SK-N-SH (cell line): ENCODE measurements at regions not wholly inside any gene's neighbourhood (a gene's known extent, or its start where the extent isn't known, plus 50 kb on each side); places are given as distances from the start of the nearest gene placed in this dataset.

ENCODE experiments used
- CTCF ChIA-PET: fragments of 300-600, 350-600 bp; formaldehyde crosslinking; extraction: SDS; loops from one replicate; lab custom pipeline; 2021; lab: Yijun Ruan, JAX
- POLR2A ChIA-PET: fragments of 350-600 bp; sonication (Branson Sonifier 250); formaldehyde crosslinking; extraction: SDS; loops from one replicate; lab custom pipeline; 2020; ENCODE audit warnings: antibody characterized with exemption, inconsistent platforms; lab: Yijun Ruan, JAX
- DNase-seq: peaks from one replicate; pipeline ENCODE4 v3.0.0; 2012
- H2AFZ ChIP-seq: fragments of 200-600 bp; sonication (generic); 2 replicates; pipeline ENCODE4 v1.8.1; 2016; ENCODE audit warnings: antibody characterized with exemption, mild to moderate bottlenecking, low read depth
- H3F3A ChIP-seq: fragments of 200-600 bp; sonication (generic); replicated peaks from 2 replicates; pipeline ENCODE3; 2016; ENCODE audit warnings: antibody characterized with exemption, mild to moderate bottlenecking; ENCODE audit not compliant: insufficient read depth
- H3K27ac ChIP-seq, 2 experiments: fragments of 200-500 bp in 1 of 2; fragments of 200-600 bp in 1 of 2; sonication (Bioruptor generic) in 1 of 2; sonication (generic), shearing (Covaris generic) in 1 of 2; 2 replicates each; pipeline versions ENCODE4 v1.5.1 to v1.6.1; 2014 to 2016; ENCODE audit warnings: low read depth in 2 of 2, inconsistent platforms in 1 of 2, low read length in 1 of 2, mild to moderate bottlenecking in 1 of 2, mixed read lengths in 1 of 2
- H3K27me3 ChIP-seq: fragments of 200-600 bp; sonication (generic), shearing (Covaris generic); 2 replicates; pipeline ENCODE4 v1.6.1; 2016; ENCODE audit warnings: mixed run types; ENCODE audit not compliant: insufficient read depth
- H3K36me3 ChIP-seq, 2 experiments: fragments of 200-500 bp in 1 of 2; fragments of 200-600 bp in 1 of 2; sonication (Bioruptor generic) in 1 of 2; sonication (generic) in 1 of 2; replicated peaks in 1 of 2; 2 replicates each; pipeline versions ENCODE3 to v1.5.1; 2014 to 2016; ENCODE audit warnings: low read length in 1 of 2, mild to moderate bottlenecking in 1 of 2; ENCODE audit not compliant: insufficient read depth in 2 of 2, control insufficient read depth in 1 of 2
- H3K4me1 ChIP-seq, 2 experiments: fragments of 200-500 bp in 1 of 2; fragments of 200-600 bp in 1 of 2; sonication (Bioruptor generic) in 1 of 2; sonication (generic), shearing (Covaris generic) in 1 of 2; 2 replicates each; pipeline versions ENCODE4 v1.5.1 to v1.6.1; 2014 to 2016; ENCODE audit warnings: low read depth in 1 of 2, low read length in 1 of 2, mixed run types in 1 of 2; ENCODE audit not compliant: insufficient read depth in 2 of 2, control insufficient read depth in 1 of 2
- H3K4me2 ChIP-seq: fragments of 200-600 bp; sonication (generic), shearing (Covaris generic); 2 replicates; pipeline ENCODE4 v1.6.1; 2017; ENCODE audit warnings: mixed run types
- H3K4me3 ChIP-seq, 2 experiments: fragments of 200-500 bp in 1 of 2; fragments of 200-600 bp in 1 of 2; sonication (Bioruptor generic) in 1 of 2; sonication (generic), shearing (Covaris generic) in 1 of 2; 2 replicates each; pipeline versions ENCODE4 v1.5.1 to v1.8.1; 2014 to 2016; ENCODE audit warnings: low read depth in 2 of 2, inconsistent platforms in 1 of 2, low read length in 1 of 2, mild to moderate bottlenecking in 1 of 2, mixed read lengths in 1 of 2, moderate library complexity in 1 of 2
- H3K79me2 ChIP-seq: fragments of 200-600 bp; sonication (generic); 2 replicates; pipeline ENCODE4 v1.8.1; 2017; ENCODE audit warnings: mild to moderate bottlenecking; ENCODE audit not compliant: insufficient read depth
- H3K9ac ChIP-seq: fragments of 200-600 bp; sonication (generic); 2 replicates; pipeline ENCODE4 v1.6.1; 2017; ENCODE audit warnings: mixed run types
- H3K9me2 ChIP-seq: fragments of 200-600 bp; sonication (generic); 2 replicates; pipeline ENCODE4 v1.6.1; 2017; ENCODE audit warnings: mixed run types
- H3K9me3 ChIP-seq: fragments of 200-600 bp; sonication (generic); 2 replicates; pipeline ENCODE4 v1.6.1; 2017; ENCODE audit warnings: mixed run types, mild to moderate bottlenecking, moderate library complexity
- H4K20me1 ChIP-seq: fragments of 200-600 bp; sonication (generic); 2 replicates; pipeline ENCODE4 v1.6.1; 2017; ENCODE audit warnings: mild to moderate bottlenecking, mixed run types; ENCODE audit not compliant: insufficient read depth
- CHD2 ChIP-seq: fragments of 150-350 bp; IDR thresholded peaks from 2 replicates; pipeline ENCODE4 v1.6.1; 2018; ENCODE audit warnings: low read length; ENCODE audit not compliant: partially characterized antibody
- CTCF ChIP-seq: fragments of 200-600 bp; sonication (generic); IDR thresholded peaks from 2 replicates; pipeline ENCODE4 v1.6.1; 2017; ENCODE audit warnings: antibody characterized with exemption, mild to moderate bottlenecking, moderate library complexity
- ELF1 ChIP-seq: IDR thresholded peaks from 2 replicates; pipeline ENCODE4 v1.4.0; 2012
- EP300 ChIP-seq, 2 experiments: IDR thresholded peaks; 2 replicates each; pipeline versions ENCODE4 v1.4.0 to v1.6.1; 2012; ENCODE audit warnings: borderline replicate concordance in 1 of 2, low read depth in 1 of 2, low read length in 1 of 2
- EZH2phosphoT487 ChIP-seq: fragments of 200-600 bp; sonication (generic); IDR thresholded peaks from 2 replicates; pipeline ENCODE4 v1.6.1; 2017; ENCODE audit warnings: low read depth, mixed run types, mild to moderate bottlenecking, antibody characterized with exemption, moderate library complexity, borderline replicate concordance
- FOSL2 ChIP-seq: IDR thresholded peaks from 2 replicates; pipeline ENCODE4 v1.4.0; 2012; ENCODE audit warnings: low read depth, mild to moderate bottlenecking, moderate library complexity, borderline replicate concordance
- FOXM1 ChIP-seq: IDR thresholded peaks from 2 replicates; pipeline ENCODE4 v1.4.0; 2012; ENCODE audit warnings: low read depth, mild to moderate bottlenecking
- GABPA ChIP-seq: IDR thresholded peaks from 2 replicates; pipeline ENCODE4 v1.4.0; 2012; ENCODE audit warnings: low read depth, mild to moderate bottlenecking
- GATA2 ChIP-seq: sonication (generic); formaldehyde crosslinking; IDR thresholded peaks from 2 replicates; pipeline ENCODE4 v1.5.0; 2020; ENCODE audit warnings: mild to moderate bottlenecking, missing genetic modification reagents
- IRF3 ChIP-seq: fragments of 150-350 bp; IDR thresholded peaks from 2 replicates; pipeline ENCODE4 v1.6.1; 2016; ENCODE audit warnings: mild to moderate bottlenecking, low read depth, low read length
- MAX ChIP-seq: IDR thresholded peaks from 2 replicates; pipeline ENCODE4 v1.4.0; 2012; ENCODE audit warnings: low read depth
- MXI1 ChIP-seq: IDR thresholded peaks from 2 replicates; pipeline ENCODE4 v1.6.1; 2012; ENCODE audit warnings: mild to moderate bottlenecking, low read depth, low read length, improper control_type of control experiment
- NFIC ChIP-seq: IDR thresholded peaks from 2 replicates; pipeline ENCODE4 v1.4.0; 2012; ENCODE audit warnings: borderline replicate concordance
- PBX3 ChIP-seq: IDR thresholded peaks from 2 replicates; pipeline ENCODE4; 2012
- RCOR1 ChIP-seq: fragments of 150-350 bp; IDR thresholded peaks from 2 replicates; pipeline ENCODE4 v1.6.1; 2017; ENCODE audit warnings: antibody characterized with exemption, low read length
- REST ChIP-seq: IDR thresholded peaks from 2 replicates; pipeline ENCODE4 v1.6.1; 2012; ENCODE audit warnings: mild to moderate bottlenecking, low read depth, low read length, moderate library complexity
- TCF12 ChIP-seq: IDR thresholded peaks from 2 replicates; pipeline ENCODE4 v1.4.0; 2012
- TEAD4 ChIP-seq: IDR thresholded peaks from 2 replicates; pipeline ENCODE4 v1.4.0; 2012; ENCODE audit warnings: mild to moderate bottlenecking, borderline replicate concordance; ENCODE audit not compliant: insufficient read depth
- WGBS: methylation state at CpG from one replicate; pipeline ENCODE4 v1.1.6; 2017; ENCODE audit warnings: low lambda C conversion rate; 5-methylcytosine and 5-hydroxymethylcytosine counted together

GRCh38 chr1:55696891-55697290 lies 481.7 kb upstream of the USP24 start:
- Histone ChIP-seq H2AFZ (no peak overlapping the region), H3F3A (peaks cover 16% of the 10 kb centered on the region), H4K20me1 (no peaks in the 10 kb centered on the region), H3K4me3 (no peak overlapping the region), H3K4me1 (peaks cover 20 to 44% of the 10 kb centered on the region in 2 experiments; a peak in 3 of 4 replicates), H3K27me3 (no peaks in the 10 kb centered on the region), H3K4me2 (no peak overlapping the region), H3K36me3 (no peaks in the 10 kb centered on the region), H3K27ac (peak overlapping the region; percentile 72 to 100), H3K79me2 (no peaks in the 10 kb centered on the region), H3K9me2 (no peaks in the 10 kb centered on the region), H3K9me3 (no peaks in the 10 kb centered on the region), H3K9ac (no peak overlapping the region)
- TF ChIP-seq GATA2 (CRISPR knock-in tag), result no peak
- no peak for TF ChIP-seq ELF1
- TF ChIP-seq FOSL2, result no peak
- no peak for TF ChIP-seq TEAD4
- no peak for TF ChIP-seq CTCF
- no peak for TF ChIP-seq PBX3
- TF ChIP-seq MAX, result no peak
- TF ChIP-seq RCOR1, result no peak
- no peak for TF ChIP-seq NFIC
- no peak for TF ChIP-seq TCF12
- TF ChIP-seq IRF3, result no peak
- no peak for TF ChIP-seq EP300 (IDR thresholded peaks at IDR 0.05; ENCODE audit: borderline replicate concordance in 1 of 2, low read depth in 1 of 2, low read length in 1 of 2)
- TF ChIP-seq REST, result no peak
- no peak for TF ChIP-seq CHD2
- no peak for TF ChIP-seq EZH2phosphoT487
- no peak for TF ChIP-seq FOXM1
- TF ChIP-seq MXI1, result no peak
- no peak for TF ChIP-seq GABPA
- CTCF ChIA-PET, result no interaction called here
- no peak for DNase-seq
- POLR2A ChIA-PET, result no interaction called here
- whole genome bisulfite sequencing, result 94% methylated on average over 2 of the region's 2 CpGs
